ENCODE measurements at regions not wholly inside any gene's neighbourhood (a gene's known extent, or its start where the extent isn't known, plus 50 kb on each side); places are given as distances from the start of the nearest gene placed in this dataset.
"Not testable (repeated sequence)": the region's sequence is repeated elsewhere in the genome, so short reads cannot be mapped to it uniquely, and the experiment has no call there.

DNA sequence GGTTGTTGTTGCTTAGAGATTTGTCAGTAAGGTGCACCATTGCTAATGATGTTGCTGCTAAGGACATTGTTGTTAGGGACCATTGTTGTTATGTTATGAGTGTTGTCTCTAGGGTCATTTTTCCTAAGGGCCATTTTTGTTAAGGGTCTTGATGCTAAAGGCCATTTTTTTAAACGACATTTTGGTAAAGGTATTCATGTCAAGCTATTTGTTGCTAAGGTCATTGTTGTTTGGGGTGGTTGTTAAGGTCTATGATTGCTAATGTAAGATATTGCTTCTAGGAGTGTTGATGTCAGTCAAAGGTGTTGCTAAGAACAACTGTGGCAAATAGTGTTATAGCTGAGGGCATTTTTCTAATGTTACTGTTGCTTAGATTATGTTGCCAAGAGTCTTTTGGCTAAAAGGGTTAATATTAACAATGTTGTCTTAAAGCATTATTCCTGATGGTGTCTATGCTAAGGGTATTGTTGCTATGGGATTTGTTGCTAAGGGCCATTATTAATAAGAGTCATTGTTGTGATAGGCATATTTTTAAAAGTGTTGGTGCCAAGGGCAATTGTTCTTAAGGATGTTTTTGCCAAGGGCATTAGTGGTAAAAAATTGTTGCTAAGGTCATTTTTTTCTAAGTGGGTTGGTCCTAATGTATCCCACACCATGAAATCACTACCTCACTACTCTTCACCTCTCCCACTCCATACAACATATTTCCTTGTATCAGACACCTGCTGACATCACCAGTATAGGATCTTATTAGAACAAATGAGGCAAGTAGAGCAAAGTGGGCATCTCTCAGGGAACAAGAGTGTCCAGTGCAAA lies 56.2 kb downstream of the SPATA31A6 start:
- not testable (repeated sequence) for H3K27ac ChIP-seq

DNA sequence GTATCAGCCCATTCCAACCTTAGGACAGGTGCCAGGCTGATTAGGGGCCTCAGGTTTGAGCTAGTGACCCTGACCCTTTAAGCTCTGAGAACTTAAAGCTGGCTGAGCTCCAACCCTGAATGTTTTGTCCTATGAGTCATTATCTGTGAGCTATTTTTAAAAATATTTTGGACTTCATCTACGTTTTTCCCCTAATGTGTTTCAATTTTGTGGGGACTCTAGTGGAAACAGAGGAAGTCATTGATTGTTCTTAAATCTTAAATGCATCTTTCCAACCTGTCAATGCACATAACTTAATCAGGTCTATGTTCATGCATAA lies 56.8 kb downstream of the SPATA31A6 start:
- not testable (repeated sequence) for H3K27ac ChIP-seq

- H3K27ac ChIP-seq = not testable (repeated sequence)
Observed at GRCh38 chr9:42243211-42243610, 59.8 kb downstream of the SPATA31A6 start.

DNA sequence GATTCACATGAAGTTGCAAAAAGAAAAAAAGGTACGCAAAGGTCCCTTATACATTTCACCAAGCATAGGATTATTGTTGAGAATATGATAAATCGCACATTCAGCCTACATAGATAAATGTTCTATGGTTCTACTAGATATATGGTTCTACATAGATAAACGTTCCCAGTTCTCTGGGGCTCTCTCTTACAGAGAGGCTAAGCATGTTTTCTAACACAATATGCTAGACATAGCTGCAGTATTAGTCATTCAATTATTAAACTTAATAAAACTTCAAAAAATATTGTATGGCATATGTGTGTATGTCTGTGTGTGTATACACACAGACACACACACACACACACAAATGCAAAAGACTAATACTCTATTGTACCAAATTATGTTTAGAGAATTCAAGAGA lies 60.4 kb downstream of the SPATA31A6 start:
- not testable (repeated sequence) for H3K27ac ChIP-seq

DNA sequence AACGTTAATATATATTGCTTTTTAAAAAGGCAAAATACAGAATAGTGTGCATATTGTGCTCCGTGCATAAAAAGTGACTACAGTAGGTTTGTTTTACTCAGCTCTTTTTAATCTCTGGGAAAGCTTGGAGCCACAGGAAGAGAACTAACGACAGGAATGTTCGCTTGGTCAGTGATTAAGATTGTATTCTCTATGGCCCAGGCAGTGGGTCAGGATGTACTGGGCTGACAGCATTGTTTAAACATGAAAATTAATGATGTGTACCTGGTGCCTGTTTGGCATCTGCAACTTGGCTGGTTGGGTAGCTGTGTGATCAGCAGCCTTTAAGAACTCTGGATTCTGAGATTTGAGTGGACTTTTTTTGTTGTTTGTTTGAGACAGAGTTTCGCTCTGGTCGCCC lies 85.3 kb downstream of the SPATA31A6 start:
- H3K27ac ChIP-seq = peak overlapping the region; percentile 30; the same call in 1 of the 2 replicates

GRCh38 chr9:42269171-42269570 lies 85.7 kb downstream of the SPATA31A6 start:
- H3K27ac ChIP-seq = peak overlapping the region; percentile 30; the same call in 1 of the 2 replicates

DNA sequence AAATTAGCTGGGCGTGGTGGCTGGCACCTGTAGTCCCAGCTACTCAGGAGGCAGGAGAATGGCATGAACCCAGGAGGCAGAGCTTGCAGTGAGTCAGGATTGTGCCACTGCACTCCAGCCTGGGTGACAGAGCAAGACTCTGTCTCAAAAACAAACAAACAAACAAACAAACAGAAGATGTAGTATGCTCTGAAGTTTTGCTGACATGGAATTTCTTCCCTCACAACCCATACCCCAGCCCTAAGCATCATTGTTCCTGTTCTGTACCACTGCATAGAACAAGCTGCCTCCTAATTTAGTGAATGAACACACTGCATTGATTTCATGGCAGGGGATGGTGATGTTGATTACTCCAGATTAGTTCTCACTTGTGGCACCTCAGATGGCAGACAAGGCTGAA lies 89.7 kb downstream of the SPATA31A6 start:
- H3K27ac ChIP-seq = not testable (repeated sequence)

- no peak overlapping the region for H3K27ac ChIP-seq
- TF ChIP-seq, protein P1, sequence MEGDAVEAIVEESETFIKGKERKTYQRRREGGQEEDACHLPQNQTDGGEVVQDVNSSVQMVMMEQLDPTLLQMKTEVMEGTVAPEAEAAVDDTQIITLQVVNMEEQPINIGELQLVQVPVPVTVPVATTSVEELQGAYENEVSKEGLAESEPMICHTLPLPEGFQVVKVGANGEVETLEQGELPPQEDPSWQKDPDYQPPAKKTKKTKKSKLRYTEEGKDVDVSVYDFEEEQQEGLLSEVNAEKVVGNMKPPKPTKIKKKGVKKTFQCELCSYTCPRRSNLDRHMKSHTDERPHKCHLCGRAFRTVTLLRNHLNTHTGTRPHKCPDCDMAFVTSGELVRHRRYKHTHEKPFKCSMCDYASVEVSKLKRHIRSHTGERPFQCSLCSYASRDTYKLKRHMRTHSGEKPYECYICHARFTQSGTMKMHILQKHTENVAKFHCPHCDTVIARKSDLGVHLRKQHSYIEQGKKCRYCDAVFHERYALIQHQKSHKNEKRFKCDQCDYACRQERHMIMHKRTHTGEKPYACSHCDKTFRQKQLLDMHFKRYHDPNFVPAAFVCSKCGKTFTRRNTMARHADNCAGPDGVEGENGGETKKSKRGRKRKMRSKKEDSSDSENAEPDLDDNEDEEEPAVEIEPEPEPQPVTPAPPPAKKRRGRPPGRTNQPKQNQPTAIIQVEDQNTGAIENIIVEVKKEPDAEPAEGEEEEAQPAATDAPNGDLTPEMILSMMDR (conservative IDR thresholded peaks at IDR 0.05) = no peak
Observed at GRCh38 chr9:42275141-42275540, 91.7 kb downstream of the SPATA31A6 start.

GRCh38 chr9:42282531-42283178 lies 99.2 kb downstream of the SPATA31A6 start:
- H3K27ac ChIP-seq = not testable (repeated sequence)

GRCh38 chr9:42283179-42283543 lies 99.7 kb downstream of the SPATA31A6 start:
- not testable (repeated sequence) for H3K27ac ChIP-seq

- not testable (repeated sequence) for H3K27ac ChIP-seq
Observed at GRCh38 chr9:42286145-42286845, 102.8 kb downstream of the SPATA31A6 start.

GRCh38 chr9:42288002-42288864 lies 104.8 kb downstream of the SPATA31A6 start:
- not testable (repeated sequence) for H3K27ac ChIP-seq

- H3K27ac ChIP-seq = not testable (repeated sequence)
Observed at GRCh38 chr9:42288865-42289229, 105.4 kb downstream of the SPATA31A6 start.

- not testable (repeated sequence) for H3K27ac ChIP-seq
Observed at GRCh38 chr9:42300124-42300523, 116.7 kb downstream of the SPATA31A6 start.

DNA sequence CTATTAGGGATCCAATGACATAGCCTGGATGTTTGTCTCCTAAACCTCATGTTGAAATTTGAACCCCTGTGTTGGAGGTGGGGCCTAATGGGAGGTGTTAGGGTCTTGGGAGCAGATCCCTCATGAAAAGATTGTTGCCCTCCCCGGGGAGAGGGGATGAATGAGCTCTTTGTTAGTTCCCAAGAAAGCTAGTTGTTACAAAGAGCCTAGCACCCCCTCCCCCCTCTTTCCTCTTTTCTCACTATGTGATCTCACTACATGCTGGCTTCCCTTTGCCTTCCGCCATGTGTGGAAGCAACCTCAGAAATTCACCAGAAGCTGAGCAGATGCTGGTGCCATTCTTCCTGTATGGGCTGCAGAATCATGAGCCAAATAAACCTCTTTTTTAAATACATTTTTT lies 123.2 kb downstream of the SPATA31A6 start:
- H3K27ac ChIP-seq = not testable (repeated sequence)

GRCh38 chr9:42307449-42307848 lies 124.0 kb downstream of the SPATA31A6 start:
- not testable (repeated sequence) for H3K27ac ChIP-seq

DNA sequence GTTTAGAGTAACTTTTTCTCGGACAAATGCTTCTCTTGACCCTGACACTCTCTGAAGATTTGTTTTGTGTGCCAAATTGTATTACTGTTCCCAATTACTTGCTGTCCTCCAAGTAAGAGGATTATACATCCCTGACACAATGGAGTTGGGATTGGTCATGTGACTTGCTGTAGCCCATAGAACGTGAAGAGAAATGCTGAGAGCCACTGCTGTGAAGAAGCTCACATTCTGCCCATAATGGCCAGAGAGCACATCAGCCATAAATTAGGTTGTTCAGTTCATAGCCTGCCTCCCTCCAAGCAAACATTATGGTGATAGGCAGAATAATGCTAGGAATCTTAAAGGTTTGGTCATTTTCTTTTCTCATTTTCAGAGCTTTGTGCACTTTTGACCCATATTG lies 127.5 kb downstream of the SPATA31A6 start:
- H3K27ac ChIP-seq = not testable (repeated sequence)
